Activated naive CD4-positive, alpha-beta T cell treated with anti-CD3 and anti-CD28 coated beads, Interleukin-2, amount 50 U/mL, for 24 hours (primary cell): ENCODE measurements at regions not wholly inside any gene's neighbourhood (a gene's known extent, or its start where the extent isn't known, plus 50 kb on each side); places are given as distances from the start of the nearest gene placed in this dataset.
"Not testable (repeated sequence)": the region's sequence is repeated elsewhere in the genome, so short reads cannot be mapped to it uniquely, and the experiment has no call there.

ENCODE experiments used
- H3K27ac Mint-ChIP-seq: one replicate; pipeline ENCODE4 v1.8.0; 2021; ENCODE audit warnings: mild to moderate bottlenecking, mixed read lengths
- H3K27me3 Mint-ChIP-seq: one replicate; pipeline ENCODE4 v1.8.0; 2021; ENCODE audit warnings: mixed read lengths
- H3K36me3 Mint-ChIP-seq: one replicate; pipeline ENCODE4 v1.8.0; 2021; ENCODE audit warnings: mixed read lengths
- H3K4me1 Mint-ChIP-seq: one replicate; pipeline ENCODE4 v1.8.0; 2021; ENCODE audit warnings: mixed read lengths
- H3K4me3 Mint-ChIP-seq: one replicate; pipeline ENCODE4 v1.8.0; 2021; ENCODE audit warnings: mild to moderate bottlenecking, mixed read lengths
- H3K9me3 Mint-ChIP-seq: one replicate; pipeline ENCODE4 v1.8.0; 2021; ENCODE audit warnings: mixed read lengths

- H3K4me3 Mint-ChIP-seq, result no peak overlapping the region
- peak overlapping the region; percentile 63 for H3K27ac Mint-ChIP-seq
- no peaks in the 10 kb centered on the region for H3K9me3 Mint-ChIP-seq
- no peaks in the 10 kb centered on the region for H3K36me3 Mint-ChIP-seq
- peaks cover 7% of the 10 kb centered on the region for H3K27me3 Mint-ChIP-seq
- no peaks in the 10 kb centered on the region for H3K4me1 Mint-ChIP-seq
Measured at GRCh38 chr1:148290881-148291280, 138.8 kb upstream of the NBPF11 start.

GRCh38 chr1:148289647-148290046, 137.6 kb upstream of the NBPF11 start:
- Mint-ChIP-seq H3K27me3 (peaks cover 7% of the 10 kb centered on the region), H3K9me3 (no peaks in the 10 kb centered on the region), H3K27ac (no peak overlapping the region), H3K4me3 (no peak overlapping the region), H3K4me1 (no peaks in the 10 kb centered on the region), H3K36me3 (no peaks in the 10 kb centered on the region)

GRCh38 chr1:148285946-148286345, 133.9 kb upstream of the NBPF11 start:
- not testable (repeated sequence) for H3K27me3 Mint-ChIP-seq, H3K9me3 Mint-ChIP-seq, H3K4me1 Mint-ChIP-seq, H3K4me3 Mint-ChIP-seq, H3K36me3 Mint-ChIP-seq, H3K27ac Mint-ChIP-seq

GRCh38 chr1:148280831-148281572, 128.9 kb upstream of the NBPF11 start:
- H3K27me3 Mint-ChIP-seq, result peaks cover 26% of the 10 kb centered on the region
- not testable (repeated sequence) for H3K9me3 Mint-ChIP-seq, H3K36me3 Mint-ChIP-seq, H3K4me1 Mint-ChIP-seq, H3K27ac Mint-ChIP-seq
- peak overlapping the region; percentile 86 for H3K4me3 Mint-ChIP-seq

GRCh38 chr1:148279002-148279542, 127.0 kb upstream of the NBPF11 start:
- H3K27ac Mint-ChIP-seq, H3K36me3 Mint-ChIP-seq, H3K4me1 Mint-ChIP-seq, H3K9me3 Mint-ChIP-seq, H3K4me3 Mint-ChIP-seq: not testable (repeated sequence)
- peaks cover 31% of the 10 kb centered on the region for H3K27me3 Mint-ChIP-seq

GRCh38 chr1:148277865-148278279, 125.8 kb upstream of the NBPF11 start:
- not testable (repeated sequence) for H3K4me3 Mint-ChIP-seq, H3K9me3 Mint-ChIP-seq, H3K36me3 Mint-ChIP-seq, H3K4me1 Mint-ChIP-seq
- Mint-ChIP-seq H3K27me3 (peaks cover 37% of the 10 kb centered on the region), H3K27ac (peak overlapping the region; percentile 59)

GRCh38 chr1:148267066-148267465, 115.0 kb upstream of the NBPF11 start:
- H3K27me3 Mint-ChIP-seq, H3K36me3 Mint-ChIP-seq, H3K4me3 Mint-ChIP-seq, H3K9me3 Mint-ChIP-seq, H3K27ac Mint-ChIP-seq: not testable (repeated sequence)
- peaks cover 20% of the 10 kb centered on the region for H3K4me1 Mint-ChIP-seq

GRCh38 chr1:148264374-148265276, 112.5 kb upstream of the NBPF11 start:
- H3K27me3 Mint-ChIP-seq, result no peaks in the 10 kb centered on the region
- peak overlapping the region; percentile 98 for H3K27ac Mint-ChIP-seq

GRCh38 chr1:148263906-148264255, 111.8 kb upstream of the NBPF11 start:
- Mint-ChIP-seq H3K4me3 (peak overlapping the region; percentile 96), H3K27ac (peak overlapping the region; percentile 98), H3K36me3 (no peaks in the 10 kb centered on the region), H3K9me3 (no peaks in the 10 kb centered on the region), H3K27me3 (no peaks in the 10 kb centered on the region), H3K4me1 (peaks cover 20% of the 10 kb centered on the region)

More at GRCh38 chr1:148264374-148265276, 112.5 kb upstream of the NBPF11 start:
- peak overlapping the region; percentile 96 for H3K4me3 Mint-ChIP-seq
- no peaks in the 10 kb centered on the region for H3K36me3 Mint-ChIP-seq
- no peaks in the 10 kb centered on the region for H3K9me3 Mint-ChIP-seq
- H3K4me1 Mint-ChIP-seq, result peaks cover 20% of the 10 kb centered on the region

- Mint-ChIP-seq H3K9me3 (no peaks in the 10 kb centered on the region), H3K27me3 (no peaks in the 10 kb centered on the region), H3K4me1 (peaks cover 20% of the 10 kb centered on the region), H3K27ac (peak overlapping the region; percentile 98), H3K4me3 (peak overlapping the region; percentile 96), H3K36me3 (no peaks in the 10 kb centered on the region)
Measured at GRCh38 chr1:148263128-148263905, 111.2 kb upstream of the NBPF11 start.

- not testable (repeated sequence) for H3K36me3 Mint-ChIP-seq, H3K27me3 Mint-ChIP-seq, H3K9me3 Mint-ChIP-seq, H3K4me3 Mint-ChIP-seq, H3K27ac Mint-ChIP-seq
- H3K4me1 Mint-ChIP-seq, result peaks cover 20% of the 10 kb centered on the region
Measured at GRCh38 chr1:148261684-148262083, 109.6 kb upstream of the NBPF11 start.

- not testable (repeated sequence) for H3K4me3 Mint-ChIP-seq, H3K36me3 Mint-ChIP-seq, H3K27ac Mint-ChIP-seq, H3K9me3 Mint-ChIP-seq, H3K27me3 Mint-ChIP-seq, H3K4me1 Mint-ChIP-seq
Measured at GRCh38 chr1:148257886-148258285, 105.8 kb upstream of the NBPF11 start.

GRCh38 chr1:148254611-148255429, 102.7 kb upstream of the NBPF11 start:
- H3K27me3 Mint-ChIP-seq, H3K9me3 Mint-ChIP-seq, H3K27ac Mint-ChIP-seq, H3K4me1 Mint-ChIP-seq, H3K4me3 Mint-ChIP-seq, H3K36me3 Mint-ChIP-seq: not testable (repeated sequence)

- H3K9me3 Mint-ChIP-seq, H3K4me1 Mint-ChIP-seq, H3K27ac Mint-ChIP-seq, H3K4me3 Mint-ChIP-seq, H3K36me3 Mint-ChIP-seq, H3K27me3 Mint-ChIP-seq: not testable (repeated sequence)
Measured at GRCh38 chr1:148253808-148254207, 101.7 kb upstream of the NBPF11 start.

- not testable (repeated sequence) for H3K9me3 Mint-ChIP-seq, H3K4me1 Mint-ChIP-seq, H3K27ac Mint-ChIP-seq, H3K27me3 Mint-ChIP-seq, H3K4me3 Mint-ChIP-seq, H3K36me3 Mint-ChIP-seq
Measured at GRCh38 chr1:148248798-148249197, 96.7 kb upstream of the NBPF11 start.
